Colonic mucosa (tissue), 4 donors: ENCODE measurements at regions not wholly inside any gene's neighbourhood (a gene's known extent, or its start where the extent isn't known, plus 50 kb on each side); places are given as distances from the start of the nearest gene placed in this dataset.

Source experiments
- DNase-seq: peaks from one replicate; pipeline ENCODE4 v3.0.0-alpha.2; 2020
- H3K27ac ChIP-seq: fragments of 200-600 bp; one replicate; pipeline ENCODE4 v1.8.0; 2021
- H3K27me3 ChIP-seq: fragments of 200-600 bp; one replicate; pipeline ENCODE4 v1.8.0; 2021
- H3K36me3 ChIP-seq: fragments of 200-600 bp; one replicate; pipeline ENCODE4 v1.8.0; 2021
- H3K4me1 ChIP-seq: fragments of 200-600 bp; one replicate; pipeline ENCODE4 v1.8.0; 2021; ENCODE audit warnings: mild to moderate bottlenecking
- H3K4me3 ChIP-seq: fragments of 200-600 bp; one replicate; pipeline ENCODE4 v1.8.0; 2021
- H3K9ac ChIP-seq, 2 donors: one replicate each; pipeline ENCODE4 v1.7.0; 2013; ENCODE audit warnings: control low read depth in 2 of 2, low read depth in 2 of 2, low read length in 2 of 2
- H3K9me3 ChIP-seq: fragments of 200-600 bp; one replicate; pipeline ENCODE4 v1.8.0; 2021
- intact Hi-C: fragments of 100-400 bp; cut with DNase I; formaldehyde crosslinking; loops from one replicate; pipeline ENCODE4 v1.14.1; 2022
- TF ChIP-seq, protein P1 (sequence below): fragments of 200-600 bp; IDR thresholded peaks from one replicate; pipeline ENCODE4 v1.8.0; 2022; ENCODE audit warnings: antibody characterized with exemption, mild to moderate bottlenecking
- donor health status: healthy.
- donor health status: DM: no; HTN: no; CAD: no.
- donor health status: DM: no; HTN: no; CAD: no.

DNA sequence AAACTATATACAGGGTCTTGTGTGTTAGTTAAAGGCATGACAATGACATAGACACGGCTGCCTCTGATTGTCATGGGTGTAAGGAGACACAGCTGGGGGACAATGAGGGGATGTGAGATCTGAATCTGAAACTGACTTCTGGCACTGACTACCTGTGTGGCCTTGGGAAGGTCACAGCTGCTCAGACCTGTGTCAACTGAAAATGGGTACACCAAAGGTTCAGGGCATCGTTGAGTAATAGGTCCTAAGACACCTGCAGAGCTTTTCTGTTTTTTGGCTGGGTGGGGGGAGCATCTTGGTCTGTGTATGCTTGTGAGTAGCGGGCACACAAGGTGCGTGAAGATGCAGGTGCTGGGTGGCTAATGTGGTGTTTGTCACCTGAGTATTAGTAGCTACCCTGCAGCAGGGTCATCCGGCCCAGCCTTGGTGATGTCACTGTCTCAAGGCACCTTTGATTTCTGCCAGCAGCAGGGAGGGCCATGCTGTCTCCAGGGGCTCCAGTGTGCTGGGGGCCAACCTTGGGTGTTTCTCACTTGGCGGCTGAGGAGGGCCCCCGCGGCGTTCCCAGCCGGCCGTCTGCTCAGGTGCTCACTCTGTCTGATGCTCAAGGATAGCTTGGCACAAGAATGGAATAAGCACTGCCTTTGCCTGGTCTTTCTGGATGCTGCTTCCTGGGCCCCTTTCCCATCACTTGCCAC is 53.1 kb upstream of the HS6ST1 start:
- TF ChIP-seq, protein P1, sequence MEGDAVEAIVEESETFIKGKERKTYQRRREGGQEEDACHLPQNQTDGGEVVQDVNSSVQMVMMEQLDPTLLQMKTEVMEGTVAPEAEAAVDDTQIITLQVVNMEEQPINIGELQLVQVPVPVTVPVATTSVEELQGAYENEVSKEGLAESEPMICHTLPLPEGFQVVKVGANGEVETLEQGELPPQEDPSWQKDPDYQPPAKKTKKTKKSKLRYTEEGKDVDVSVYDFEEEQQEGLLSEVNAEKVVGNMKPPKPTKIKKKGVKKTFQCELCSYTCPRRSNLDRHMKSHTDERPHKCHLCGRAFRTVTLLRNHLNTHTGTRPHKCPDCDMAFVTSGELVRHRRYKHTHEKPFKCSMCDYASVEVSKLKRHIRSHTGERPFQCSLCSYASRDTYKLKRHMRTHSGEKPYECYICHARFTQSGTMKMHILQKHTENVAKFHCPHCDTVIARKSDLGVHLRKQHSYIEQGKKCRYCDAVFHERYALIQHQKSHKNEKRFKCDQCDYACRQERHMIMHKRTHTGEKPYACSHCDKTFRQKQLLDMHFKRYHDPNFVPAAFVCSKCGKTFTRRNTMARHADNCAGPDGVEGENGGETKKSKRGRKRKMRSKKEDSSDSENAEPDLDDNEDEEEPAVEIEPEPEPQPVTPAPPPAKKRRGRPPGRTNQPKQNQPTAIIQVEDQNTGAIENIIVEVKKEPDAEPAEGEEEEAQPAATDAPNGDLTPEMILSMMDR, result no peak
- H3K9me3 ChIP-seq, result no peaks in the 10 kb centered on the region
- no peaks in the 10 kb centered on the region for H3K36me3 ChIP-seq
- H3K27ac ChIP-seq, result no peak overlapping the region
- no peaks in the 10 kb centered on the region for H3K4me1 ChIP-seq
- no peak overlapping the region for H3K9ac ChIP-seq
- no peaks in the 10 kb centered on the region for H3K27me3 ChIP-seq
- intact Hi-C loops, result no loop called here
- DNase-seq, result no peak
- H3K4me3 ChIP-seq, result no peak overlapping the region

GRCh38 chr2:128372621-128373341 is 54.1 kb upstream of the HS6ST1 start:
- TF ChIP-seq, protein P1, result no peak
- no peak overlapping the region for H3K27ac ChIP-seq
- H3K27me3 ChIP-seq, result no peaks in the 10 kb centered on the region
- H3K9ac ChIP-seq, result no peak overlapping the region
- H3K4me1 ChIP-seq, result no peaks in the 10 kb centered on the region
- no peaks in the 10 kb centered on the region for H3K36me3 ChIP-seq
- H3K4me3 ChIP-seq, result no peak overlapping the region
- H3K9me3 ChIP-seq, result no peaks in the 10 kb centered on the region
- intact Hi-C loops, result no loop called here
- DNase-seq, result no peak

DNA sequence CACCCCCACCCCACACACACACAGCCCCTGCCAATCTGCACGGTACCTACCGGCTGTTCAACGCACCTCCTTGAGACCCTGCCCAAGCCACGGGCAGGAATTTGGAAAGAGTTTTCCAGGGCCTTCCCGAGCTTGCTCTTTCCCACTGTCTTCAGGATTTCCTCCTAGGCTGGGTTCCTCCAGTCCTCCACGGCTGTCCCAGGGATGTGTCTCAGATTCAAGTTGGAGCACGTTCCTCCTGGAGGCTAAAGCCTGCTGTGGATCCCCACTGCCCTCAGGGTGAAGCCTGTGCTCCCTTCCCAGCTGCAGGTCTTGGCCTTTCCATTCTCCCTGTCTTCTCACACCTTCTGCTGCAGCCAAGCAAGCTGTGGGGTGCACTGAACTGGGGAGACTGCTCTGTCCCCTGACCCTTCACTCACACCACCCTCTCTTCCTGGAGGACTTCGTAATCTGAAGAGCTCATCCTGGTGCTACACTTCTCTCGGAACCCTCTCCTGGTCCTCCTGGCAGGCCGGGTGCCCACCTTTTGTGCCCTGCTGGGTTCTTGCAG is 54.9 kb upstream of the HS6ST1 start:
- TF ChIP-seq, protein P1, result no peak
- no peak overlapping the region for H3K27ac ChIP-seq
- H3K27me3 ChIP-seq, result no peaks in the 10 kb centered on the region
- H3K9me3 ChIP-seq, result no peaks in the 10 kb centered on the region
- H3K36me3 ChIP-seq, result no peaks in the 10 kb centered on the region
- DNase-seq, result no peak
- no peak overlapping the region for H3K4me3 ChIP-seq
- H3K4me1 ChIP-seq, result no peaks in the 10 kb centered on the region
- intact Hi-C loops, result no loop called here
- no peak overlapping the region for H3K9ac ChIP-seq

GRCh38 chr2:128374001-128374710 is 55.5 kb upstream of the HS6ST1 start:
- Histone ChIP-seq H3K4me1 (no peaks in the 10 kb centered on the region), H3K9ac (no peak overlapping the region), H3K36me3 (no peaks in the 10 kb centered on the region), H3K27ac (no peak overlapping the region), H3K27me3 (no peaks in the 10 kb centered on the region), H3K4me3 (no peak overlapping the region), H3K9me3 (no peaks in the 10 kb centered on the region)
- intact Hi-C loops, result no loop called here
- no peak for DNase-seq
- TF ChIP-seq, protein P1, result no peak

GRCh38 chr2:128374711-128375413 is 56.2 kb upstream of the HS6ST1 start:
- no peak overlapping the region for H3K9ac ChIP-seq
- no peaks in the 10 kb centered on the region for H3K4me1 ChIP-seq
- no peaks in the 10 kb centered on the region for H3K9me3 ChIP-seq
- no peaks in the 10 kb centered on the region for H3K36me3 ChIP-seq
- H3K27me3 ChIP-seq, result no peaks in the 10 kb centered on the region
- DNase-seq, result no peak
- no peak overlapping the region for H3K4me3 ChIP-seq
- intact Hi-C loops, result no loop called here
- TF ChIP-seq, protein P1, result no peak
- H3K27ac ChIP-seq, result no peak overlapping the region
